Thyroid gland (tissue), 4 donors: ENCODE measurements at regions not wholly inside any gene's neighbourhood (a gene's known extent, or its start where the extent isn't known, plus 50 kb on each side); places are given as distances from the start of the nearest gene placed in this dataset.

Source experiments
- CTCF ChIP-seq, 6 experiments: fragments of 200-600 bp in 3 of 6; fragments of 450-650 bp in 3 of 6; sonication (generic) in 3 of 6; IDR thresholded peaks; one replicate each; pipeline ENCODE4 v1.5.1; 2016 to 2019; ENCODE audit warnings: antibody characterized with exemption in 6 of 6, mild to moderate bottlenecking in 2 of 6, inconsistent platforms in 1 of 6, moderate library complexity in 1 of 6
- POLR2A ChIP-seq, 2 donors: fragments of 450-650 bp; IDR thresholded peaks; one replicate each; pipeline ENCODE4 v1.6.1; 2017; ENCODE audit warnings: antibody characterized with exemption in 2 of 2, mild to moderate bottlenecking in 2 of 2, moderate library complexity in 1 of 2

- no peak for TF ChIP-seq CTCF (IDR thresholded peaks at IDR 0.05)
- no peak for TF ChIP-seq POLR2A (IDR thresholded peaks at IDR 0.05)
Observed at GRCh38 chr1:112263453-112263852, 132.6 kb upstream of the CTTNBP2NL start.
